PFSK-1 (cell line): ENCODE measurements at regions not wholly inside any gene's neighbourhood (a gene's known extent, or its start where the extent isn't known, plus 50 kb on each side); places are given as distances from the start of the nearest gene placed in this dataset.

Experiments used
- FOXP2 ChIP-seq: optimal IDR thresholded peaks from 2 replicates; pipeline ENCODE3; 2011; ENCODE audit warnings: borderline replicate concordance, control low read depth, inconsistent platforms; ENCODE audit not compliant: insufficient read depth; ENCODE audit errors: extremely low read length, extremely low read depth
- POLR2AphosphoS5 ChIP-seq: IDR thresholded peaks from 2 replicates; pipeline ENCODE4 v1.6.1; 2012; ENCODE audit warnings: low read depth, mild to moderate bottlenecking, control low read depth, low read length, moderate library complexity
- REST ChIP-seq, 2 experiments: IDR thresholded peaks; 2 replicates each; pipeline versions ENCODE4 v1.6.1 to v1.8.0; 2011 to 2012; ENCODE audit warnings: low read depth in 2 of 2, low read length in 2 of 2, control low read depth in 1 of 2, inconsistent platforms in 1 of 2, mild to moderate bottlenecking in 1 of 2, moderate library complexity in 1 of 2; ENCODE audit not compliant: insufficient read depth in 1 of 2
- SIN3A ChIP-seq: IDR thresholded peaks from 2 replicates; pipeline ENCODE4 v1.6.1; 2012; ENCODE audit warnings: mild to moderate bottlenecking, low read length, moderate library complexity, borderline replicate concordance; ENCODE audit not compliant: insufficient read depth
- TAF1 ChIP-seq: IDR thresholded peaks from 2 replicates; pipeline ENCODE4 v1.6.1; 2012; ENCODE audit warnings: low read length, control low read depth, borderline replicate concordance; ENCODE audit not compliant: insufficient read depth

- no peak for TF ChIP-seq POLR2AphosphoS5
- TF ChIP-seq TAF1 = no peak
- TF ChIP-seq REST (IDR thresholded peaks at IDR 0.05; ENCODE audit: insufficient read depth in 1 of 2, low read depth in 2 of 2, low read length in 2 of 2) = no peak
- no peak for TF ChIP-seq SIN3A
- no peak for TF ChIP-seq FOXP2
Measured at GRCh38 chr16:16867973-16868372, 489.0 kb downstream of the NPIPA7 start.
